H1 (cell line): ENCODE measurements at regions not wholly inside any gene's neighbourhood (a gene's known extent, or its start where the extent isn't known, plus 50 kb on each side); places are given as distances from the start of the nearest gene placed in this dataset.

ENCODE experiments used
- CTCF ChIA-PET: fragments of 300-600 bp; sonication (Branson Sonifier 250); formaldehyde crosslinking; loops from one replicate; lab custom pipeline; 2021; ENCODE audit not compliant: partially characterized antibody; lab: Charles Lee
- POLR2A ChIA-PET: fragments of 300-600 bp; sonication (Branson Sonifier 250); formaldehyde crosslinking; loops from one replicate; lab custom pipeline; 2021; ENCODE audit warnings: inconsistent platforms; ENCODE audit not compliant: partially characterized antibody; lab: Charles Lee
- DNase-seq, 2 experiments: peaks; one replicate each; pipeline versions ENCODE4 v3.0.0 to v3.0.0-alpha.2; 2010 to 2022; ENCODE audit warnings: low spot score in 2 of 2, low read depth in 1 of 2, mixed read lengths in 1 of 2
- FAIRE-seq: peaks from 2 replicates; lab custom pipeline; 2011; peaks lifted over from hg19 to GRCh38; lab: Jason Lieb, UNC
- H2AFZ ChIP-seq: 2 replicates; pipeline ENCODE4 v1.8.1; 2012; ENCODE audit warnings: low read length, inconsistent platforms
- H2AK5ac ChIP-seq: 2 replicates; pipeline ENCODE4 v1.6.1; 2013; ENCODE audit warnings: low read depth, low read length
- H2BK120ac ChIP-seq: replicated peaks from 2 replicates; pipeline ENCODE3; 2013; ENCODE audit warnings: low read depth, low read length, inconsistent platforms
- H2BK12ac ChIP-seq: 2 replicates; pipeline ENCODE4 v1.6.1; 2013; ENCODE audit warnings: low read depth, low read length
- H2BK15ac ChIP-seq: 2 replicates; pipeline ENCODE4 v1.6.1; 2013; ENCODE audit warnings: low read length
- H2BK20ac ChIP-seq: 2 replicates; pipeline ENCODE4 v1.6.1; 2013; ENCODE audit warnings: low read length
- H2BK5ac ChIP-seq: 2 replicates; pipeline ENCODE4 v1.6.1; 2013; ENCODE audit warnings: low read depth, low read length
- H3K14ac ChIP-seq: 2 replicates; pipeline ENCODE4 v1.6.1; 2013; ENCODE audit warnings: inconsistent platforms; ENCODE audit not compliant: insufficient read length
- H3K18ac ChIP-seq: 2 replicates; pipeline ENCODE4 v1.6.1; 2013; ENCODE audit warnings: low read length; ENCODE audit errors: extremely low read depth
- H3K23ac ChIP-seq: 2 replicates; pipeline ENCODE4 v1.6.1; 2013; ENCODE audit warnings: inconsistent platforms; ENCODE audit not compliant: insufficient read length
- H3K23me2 ChIP-seq: 2 replicates; pipeline ENCODE4 v1.6.1; 2013; ENCODE audit warnings: low read depth, low read length
- H3K27ac ChIP-seq: 2 replicates; pipeline ENCODE4 v1.6.1; 2011; ENCODE audit warnings: low read depth, low read length, inconsistent platforms
- H3K27me3 ChIP-seq, 4 experiments: replicated peaks in 1 of 4; 1 replicate in 1 of 4; 2 replicates in 3 of 4; pipeline versions ENCODE4 v1.6.1 to v1.8.1; 2011 to 2013; ENCODE audit warnings: low read length in 3 of 4, mild to moderate bottlenecking in 3 of 4, inconsistent platforms in 2 of 4, mixed read lengths in 2 of 4, moderate library complexity in 1 of 4; ENCODE audit not compliant: control insufficient read depth in 3 of 4, insufficient read depth in 3 of 4; ENCODE audit errors: extremely low read depth in 1 of 4
- H3K36me3 ChIP-seq, 4 experiments: 2 replicates each; pipeline versions ENCODE4 v1.6.1 to v1.8.1; 2011 to 2013; ENCODE audit warnings: mild to moderate bottlenecking in 4 of 4, low read length in 3 of 4, moderate library complexity in 2 of 4, control low read depth in 1 of 4, inconsistent platforms in 1 of 4; ENCODE audit not compliant: insufficient read depth in 4 of 4, control insufficient read depth in 2 of 4
- H3K4ac ChIP-seq: replicated peaks from 2 replicates; pipeline ENCODE3; 2013; ENCODE audit warnings: low read length, low read depth, mixed read lengths, inconsistent platforms; ENCODE audit not compliant: insufficient read length
- H3K4me1 ChIP-seq, 4 experiments: replicated peaks in 1 of 4; 1 replicate in 1 of 4; 2 replicates in 3 of 4; pipeline versions ENCODE4 v1.6.1 to v1.8.1; 2011 to 2013; ENCODE audit warnings: low read length in 3 of 4, inconsistent platforms in 2 of 4, mixed read lengths in 1 of 4; ENCODE audit not compliant: insufficient read depth in 4 of 4, control insufficient read depth in 3 of 4
- H3K4me2 ChIP-seq, 2 experiments: 2 replicates each; pipeline versions ENCODE4 v1.6.1 to v1.8.1; 2011 to 2013; ENCODE audit warnings: low read depth in 2 of 2, low read length in 2 of 2, control low read depth in 1 of 2, inconsistent platforms in 1 of 2, mild to moderate bottlenecking in 1 of 2; ENCODE audit not compliant: insufficient read depth in 1 of 2
- H3K4me3 ChIP-seq, 4 experiments: fragments of 200-600, 300-600 bp in 1 of 4; sonication (generic), shearing (Covaris generic), sonication (Bioruptor Twin) in 1 of 4; 2 replicates each; pipeline versions ENCODE4 v1.5.1 to v1.8.1; 2011 to 2016; ENCODE audit warnings: low read length in 4 of 4, low read depth in 3 of 4, control low read depth in 2 of 4, inconsistent platforms in 2 of 4, mild to moderate bottlenecking in 2 of 4, mixed read lengths in 1 of 4, moderate library complexity in 1 of 4; ENCODE audit not compliant: insufficient read depth in 2 of 4; ENCODE audit errors: extremely low read depth in 1 of 4
- H3K56ac ChIP-seq: replicated peaks from 2 replicates; pipeline ENCODE3; 2013; ENCODE audit warnings: low read depth, mild to moderate bottlenecking, mixed read lengths, low read length, inconsistent platforms; ENCODE audit not compliant: insufficient read length
- H3K79me1 ChIP-seq: 2 replicates; pipeline ENCODE4 v1.6.1; 2013; ENCODE audit warnings: low read depth, low read length, control low read depth
- H3K79me2 ChIP-seq, 2 experiments: 2 replicates each; pipeline versions ENCODE4 v1.6.1 to v1.8.1; 2012 to 2013; ENCODE audit warnings: low read length in 2 of 2, mild to moderate bottlenecking in 2 of 2, inconsistent platforms in 1 of 2; ENCODE audit not compliant: insufficient read depth in 2 of 2, control insufficient read depth in 1 of 2
- H3K9ac ChIP-seq, 4 experiments: replicated peaks in 1 of 4; 1 replicate in 1 of 4; 2 replicates in 3 of 4; pipeline versions ENCODE4 v1.6.1 to v1.8.1; 2011 to 2013; ENCODE audit warnings: low read depth in 3 of 4, low read length in 3 of 4, control low read depth in 2 of 4, mild to moderate bottlenecking in 2 of 4, moderate library complexity in 2 of 4, inconsistent platforms in 1 of 4; ENCODE audit errors: extremely low read depth in 1 of 4
- H3K9me3 ChIP-seq, 2 experiments: 2 replicates each; pipeline versions ENCODE4 v1.6.1 to v1.8.1; 2012 to 2013; ENCODE audit warnings: mild to moderate bottlenecking in 2 of 2, moderate library complexity in 2 of 2, control low read depth in 1 of 2, inconsistent platforms in 1 of 2, low read depth in 1 of 2, low read length in 1 of 2, mixed read lengths in 1 of 2; ENCODE audit not compliant: insufficient read depth in 2 of 2
- H4K20me1 ChIP-seq, 2 experiments: replicated peaks in 1 of 2; 2 replicates each; pipeline versions ENCODE3 to v1.8.1; 2011 to 2013; ENCODE audit warnings: inconsistent platforms in 2 of 2, low read length in 2 of 2, mild to moderate bottlenecking in 1 of 2; ENCODE audit not compliant: insufficient read depth in 2 of 2, control insufficient read depth in 1 of 2
- H4K5ac ChIP-seq: 2 replicates; pipeline ENCODE4 v1.6.1; 2013; ENCODE audit warnings: low read length, low read depth, mixed read lengths, inconsistent platforms; ENCODE audit not compliant: insufficient read length
- H4K8ac ChIP-seq: 2 replicates; pipeline ENCODE4 v1.8.0; 2013; ENCODE audit warnings: mild to moderate bottlenecking, moderate library complexity, low read length, inconsistent platforms; ENCODE audit not compliant: insufficient read depth; ENCODE audit errors: extremely low read depth
- H4K91ac ChIP-seq: replicated peaks from 2 replicates; pipeline ENCODE3; 2013; ENCODE audit warnings: low read length, mixed read lengths, inconsistent platforms; ENCODE audit not compliant: insufficient read length
- CHD1 ChIP-seq: IDR thresholded peaks from 2 replicates; pipeline ENCODE4 v1.6.1; 2012; ENCODE audit warnings: low read depth, low read length, improper control_type of control experiment
- FOSL1 ChIP-seq: IDR thresholded peaks from 2 replicates; pipeline ENCODE4 v1.6.1; 2011; ENCODE audit warnings: mild to moderate bottlenecking, low read depth, low read length, moderate library complexity; ENCODE audit not compliant: insufficient read depth
- HDAC2 ChIP-seq, 2 experiments: fragments of 300-600 bp in 1 of 2; sonication (generic) in 1 of 2; IDR thresholded peaks; 2 replicates each; pipeline ENCODE4 v1.6.1; 2011 to 2012; ENCODE audit warnings: low read depth in 2 of 2, low read length in 2 of 2, mild to moderate bottlenecking in 2 of 2, moderate library complexity in 2 of 2, borderline replicate concordance in 1 of 2, inconsistent platforms in 1 of 2
- HDAC6 ChIP-seq: IDR thresholded peaks from one replicate; pipeline ENCODE4 v1.7.1; 2012; ENCODE audit warnings: low read depth, mild to moderate bottlenecking, inconsistent platforms, low read length, moderate library complexity
- PHF8 ChIP-seq: fragments of 200-600 bp; sonication (generic); conservative IDR thresholded peaks from 2 replicates; pipeline ENCODE4 v1.7.1; 2012; ENCODE audit warnings: low read depth, mild to moderate bottlenecking, inconsistent platforms, low read length, moderate library complexity
- RXRA ChIP-seq: IDR thresholded peaks from 2 replicates; pipeline ENCODE4 v1.6.1; 2011; ENCODE audit warnings: low read depth, mild to moderate bottlenecking, low read length, moderate library complexity; ENCODE audit not compliant: insufficient read depth
- SIN3A ChIP-seq, 2 experiments: IDR thresholded peaks in 1 of 2; conservative IDR thresholded peaks in 1 of 2; 2 replicates each; pipeline ENCODE4 v1.6.1; 2011 to 2012; ENCODE audit warnings: low read length in 2 of 2, improper control_type of control experiment in 1 of 2, low read depth in 1 of 2, mild to moderate bottlenecking in 1 of 2
- SUZ12 ChIP-seq: fragments of 200-600 bp; sonication (generic); IDR thresholded peaks from 2 replicates; pipeline ENCODE4 v1.6.1; 2012; ENCODE audit warnings: mild to moderate bottlenecking, inconsistent platforms, low read length, moderate library complexity, mixed read lengths
- WGBS, 2 experiments: shearing (Covaris generic) in 1 of 2; methylation state at CpG; one replicate each; pipeline versions ENCODE4 v1.1.6 to v1.1.7; 2013 to 2015; ENCODE audit warnings: low lambda C conversion rate in 2 of 2, mixed read lengths in 2 of 2, inconsistent platforms in 1 of 2, low coverage in 1 of 2, missing lambda C conversion rate in 1 of 2; ENCODE audit not compliant: insufficient replicate concordance in 2 of 2, insufficient coverage in 1 of 2, insufficient read length in 1 of 2; ENCODE audit errors: extremely low coverage in 1 of 2, missing lambda C conversion rate in 1 of 2; 5-methylcytosine and 5-hydroxymethylcytosine counted together

DNA sequence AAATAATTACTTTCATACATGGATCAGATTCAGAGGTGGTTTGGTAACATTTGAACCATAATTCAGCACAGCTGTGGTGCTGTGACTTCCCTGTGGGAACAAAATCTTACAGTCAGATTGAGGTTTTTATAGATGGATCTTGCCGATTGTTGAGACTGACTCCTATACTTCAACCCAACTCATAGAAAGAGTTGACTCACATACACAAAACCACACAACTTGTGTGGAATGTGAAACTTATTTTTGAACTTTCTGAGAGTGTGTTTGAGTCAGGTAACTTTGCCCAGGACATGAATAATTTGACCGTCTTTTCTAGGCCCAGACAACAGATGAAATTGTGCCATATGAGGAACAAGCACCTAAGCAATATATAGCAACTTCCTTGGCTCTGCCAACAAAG lies 1152.4 kb upstream of the AMELY start:
- Histone ChIP-seq H3K4me1 (no peaks in the 10 kb centered on the region), H3K79me1 (no peaks in the 10 kb centered on the region), H3K9ac (no peak overlapping the region), H2BK5ac (no peak overlapping the region), H4K8ac (no peak overlapping the region), H3K27me3 (no peaks in the 10 kb centered on the region), H3K18ac (no peak overlapping the region), H3K27ac (no peak overlapping the region), H2BK120ac (no peak overlapping the region), H2AFZ (no peak overlapping the region), H3K4me3 (no peak overlapping the region), H2BK15ac (no peak overlapping the region), H3K9me3 (peaks cover 15 to 64% of the 10 kb centered on the region in 2 experiments; a peak in 2 of 4 replicates), H4K5ac (no peak overlapping the region), H3K23me2 (no peaks in the 10 kb centered on the region), H3K36me3 (no peaks in the 10 kb centered on the region), H2BK12ac (no peak overlapping the region), H3K79me2 (no peaks in the 10 kb centered on the region), H2BK20ac (no peak overlapping the region), H3K56ac (no peak overlapping the region), H3K4me2 (no peak overlapping the region), H3K4ac (no peak overlapping the region), H2AK5ac (no peak overlapping the region), H4K91ac (no peak overlapping the region), H3K14ac (no peak overlapping the region), H3K23ac (no peak overlapping the region), H4K20me1 (no peaks in the 10 kb centered on the region)
- ChIA-PET CTCF (no interaction called here), POLR2A (no interaction called here)
- FAIRE-seq (no peak), DNase-seq (no peak)
- TF ChIP-seq SIN3A (conservative IDR thresholded peaks at IDR 0.05 in 1 of 2, IDR thresholded peaks at IDR 0.05 in 1 of 2; ENCODE audit: low read depth in 1 of 2, low read length in 2 of 2) (no peak), CHD1 (no peak), RXRA (no peak), HDAC2 (IDR thresholded peaks at IDR 0.05; ENCODE audit: borderline replicate concordance in 1 of 2, low read depth in 2 of 2, low read length in 2 of 2) (no peak), SUZ12 (no peak), PHF8 (no peak), FOSL1 (no peak), HDAC6 (no peak)
- 83% methylated on average over 1 of the region's 2 CpGs; no CpG with 5 or more reads in 1 of the 2 experiments for WGBS, 2 experiments
